Upper lobe of left lung (tissue), 6 donors: ENCODE measurements at regions not wholly inside any gene's neighbourhood (a gene's known extent, or its start where the extent isn't known, plus 50 kb on each side); places are given as distances from the start of the nearest gene placed in this dataset.

ENCODE experiments used
- ATAC-seq, 2 donors: fragments of 200-7000 bp; cut with Tn5 transposase; one replicate each; pipeline ENCODE4 v1.9.1; 2022; ENCODE audit warnings: mild to moderate bottlenecking in 2 of 2, moderate library complexity in 2 of 2; ENCODE audit not compliant: low FRiP score in 2 of 2
- DNase-seq, 2 donors: peaks; one replicate each; pipeline ENCODE4 v3.0.0-alpha.2; 2019 to 2020
- H3K27ac ChIP-seq, 4 donors: fragments of 200-600 bp; sonication (generic); one replicate each; pipeline ENCODE4 v1.5.1; 2016 to 2019
- H3K27me3 ChIP-seq, 4 donors: fragments of 200-600 bp; sonication (generic); one replicate each; pipeline ENCODE4 v1.5.1; 2017 to 2019
- H3K36me3 ChIP-seq, 4 donors: fragments of 200-600 bp; sonication (generic); one replicate each; pipeline ENCODE4 v1.5.1; 2016 to 2019
- H3K4me1 ChIP-seq, 4 donors: fragments of 200-600 bp; sonication (generic); one replicate each; pipeline ENCODE4 v1.5.1; 2018 to 2019
- H3K4me3 ChIP-seq, 4 donors: fragments of 200-600 bp; sonication (generic); one replicate each; pipeline ENCODE4 v1.5.1; 2017 to 2019; ENCODE audit warnings: mild to moderate bottlenecking in 2 of 4, moderate library complexity in 1 of 4
- H3K9me3 ChIP-seq, 4 donors: fragments of 200-600 bp; sonication (generic); one replicate each; pipeline ENCODE4 v1.5.1; 2018 to 2019
- EP300 ChIP-seq, 4 donors: sonication (generic); formaldehyde crosslinking; IDR thresholded peaks; one replicate each; pipeline ENCODE4 v1.5.1; 2017; ENCODE audit warnings: antibody characterized with exemption in 4 of 4, control low read depth in 2 of 4
- POLR2A ChIP-seq, 4 donors: fragments of 450-650 bp; IDR thresholded peaks; one replicate each; pipeline ENCODE4 v1.5.1; 2016 to 2017; ENCODE audit warnings: antibody characterized with exemption in 4 of 4, mild to moderate bottlenecking in 2 of 4
- POLR2AphosphoS5 ChIP-seq, 2 donors: sonication (generic); formaldehyde crosslinking; IDR thresholded peaks; one replicate each; pipeline ENCODE4 v1.5.1; 2017; ENCODE audit warnings: antibody characterized with exemption in 2 of 2
- WGBS, 2 donors: methylation state at CpG; one replicate each; pipeline ENCODE4 v1.1.5; 2017 to 2018; 5-methylcytosine and 5-hydroxymethylcytosine counted together
- TF ChIP-seq, protein P1 (sequence below), 6 experiments: fragments of 450-650 bp in 4 of 6; fragments of 200-600 bp in 2 of 6; sonication (generic) in 2 of 6; IDR thresholded peaks; one replicate each; pipeline ENCODE4 v1.5.1; 2016 to 2019; ENCODE audit warnings: antibody characterized with exemption in 6 of 6
- donor health status: DM: no; HTN: no; CAD: no; lungs with moderate emphysema.
- donor health status: DM: no; HTN: yes; CAD: no; lungs with severe emphysema.

- Histone ChIP-seq H3K36me3 (no peaks in the 10 kb centered on the region), H3K27ac (no peak overlapping the region), H3K4me1 (no peaks in the 10 kb centered on the region), H3K27me3 (no peaks in the 10 kb centered on the region), H3K9me3 (no peaks in the 10 kb centered on the region), H3K4me3 (no peak overlapping the region)
- ATAC-seq, result no peak
- no peak for DNase-seq
- 21 to 31% methylated on average over 1 of the region's 1 CpG for WGBS, 2 donors
- TF ChIP-seq, protein P1, sequence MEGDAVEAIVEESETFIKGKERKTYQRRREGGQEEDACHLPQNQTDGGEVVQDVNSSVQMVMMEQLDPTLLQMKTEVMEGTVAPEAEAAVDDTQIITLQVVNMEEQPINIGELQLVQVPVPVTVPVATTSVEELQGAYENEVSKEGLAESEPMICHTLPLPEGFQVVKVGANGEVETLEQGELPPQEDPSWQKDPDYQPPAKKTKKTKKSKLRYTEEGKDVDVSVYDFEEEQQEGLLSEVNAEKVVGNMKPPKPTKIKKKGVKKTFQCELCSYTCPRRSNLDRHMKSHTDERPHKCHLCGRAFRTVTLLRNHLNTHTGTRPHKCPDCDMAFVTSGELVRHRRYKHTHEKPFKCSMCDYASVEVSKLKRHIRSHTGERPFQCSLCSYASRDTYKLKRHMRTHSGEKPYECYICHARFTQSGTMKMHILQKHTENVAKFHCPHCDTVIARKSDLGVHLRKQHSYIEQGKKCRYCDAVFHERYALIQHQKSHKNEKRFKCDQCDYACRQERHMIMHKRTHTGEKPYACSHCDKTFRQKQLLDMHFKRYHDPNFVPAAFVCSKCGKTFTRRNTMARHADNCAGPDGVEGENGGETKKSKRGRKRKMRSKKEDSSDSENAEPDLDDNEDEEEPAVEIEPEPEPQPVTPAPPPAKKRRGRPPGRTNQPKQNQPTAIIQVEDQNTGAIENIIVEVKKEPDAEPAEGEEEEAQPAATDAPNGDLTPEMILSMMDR (IDR thresholded peaks at IDR 0.05), result no peak
- TF ChIP-seq POLR2A (IDR thresholded peaks at IDR 0.05), result no peak
- TF ChIP-seq POLR2AphosphoS5 (IDR thresholded peaks at IDR 0.05), result no peak
- no peak for TF ChIP-seq EP300 (IDR thresholded peaks at IDR 0.05)
Measured at GRCh38 chr2:6545336-6545735, 320.4 kb downstream of the CMPK2 start.

DNA sequence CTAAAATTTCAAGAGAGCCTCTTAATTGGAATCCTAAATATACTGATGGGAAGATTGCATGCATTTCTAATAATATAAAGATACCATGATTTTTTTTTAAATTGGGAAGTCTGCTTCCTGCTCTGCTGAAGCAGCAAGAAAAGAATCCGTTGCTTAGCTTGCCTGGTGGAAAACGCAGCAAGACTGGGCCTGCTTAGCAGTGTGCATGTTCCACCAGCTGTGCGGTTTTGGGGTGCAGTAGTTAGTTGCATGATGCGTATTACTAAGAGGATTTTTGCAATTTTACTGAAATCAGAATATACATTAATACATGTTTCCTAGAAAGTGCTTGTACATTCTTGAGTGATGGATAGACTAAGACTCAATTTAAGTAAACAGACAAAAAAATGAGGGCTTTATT, 319.9 kb downstream of the CMPK2 start:
- Histone ChIP-seq H3K36me3 (no peaks in the 10 kb centered on the region), H3K27ac (no peak overlapping the region), H3K4me3 (no peak overlapping the region), H3K9me3 (no peaks in the 10 kb centered on the region), H3K27me3 (no peaks in the 10 kb centered on the region), H3K4me1 (no peaks in the 10 kb centered on the region)
- WGBS, 2 donors, result 74 to 77% methylated on average over 4 of the region's 4 CpGs
- ATAC-seq (no peak), DNase-seq (no peak)
- TF ChIP-seq, protein P1 (IDR thresholded peaks at IDR 0.05), result no peak
- TF ChIP-seq EP300 (IDR thresholded peaks at IDR 0.05) (no peak), POLR2AphosphoS5 (IDR thresholded peaks at IDR 0.05) (no peak), POLR2A (IDR thresholded peaks at IDR 0.05) (no peak)

GRCh38 chr2:6554466-6554865, 311.2 kb downstream of the CMPK2 start:
- Histone ChIP-seq H3K4me3 (no peak overlapping the region), H3K27ac (no peak overlapping the region), H3K36me3 (no peaks in the 10 kb centered on the region), H3K9me3 (no peaks in the 10 kb centered on the region), H3K27me3 (no peaks in the 10 kb centered on the region), H3K4me1 (no peaks in the 10 kb centered on the region)
- WGBS, 2 donors, result 82 to 83% methylated on average over 7 of the region's 7 CpGs
- TF ChIP-seq POLR2A (IDR thresholded peaks at IDR 0.05) (no peak), EP300 (IDR thresholded peaks at IDR 0.05) (no peak), POLR2AphosphoS5 (IDR thresholded peaks at IDR 0.05) (no peak)
- TF ChIP-seq, protein P1 (IDR thresholded peaks at IDR 0.05), result no peak
- DNase-seq (no peak), ATAC-seq (no peak)

GRCh38 chr2:6556755-6557154, 309.0 kb downstream of the CMPK2 start:
- H3K27ac ChIP-seq, result peak overlapping the region in 2 of 4 donors; percentile 23 to 45
- no peak for ATAC-seq
- no peak overlapping the region for H3K4me3 ChIP-seq
- 43 to 54% methylated on average over 3 of the region's 3 CpGs for WGBS, 2 donors
- H3K4me1 ChIP-seq, result no peaks in the 10 kb centered on the region
- H3K27me3 ChIP-seq, result no peaks in the 10 kb centered on the region
- TF ChIP-seq EP300 (IDR thresholded peaks at IDR 0.05), result peak in 1 of 4 donors; percentile 23
- TF ChIP-seq, protein P1 (IDR thresholded peaks at IDR 0.05), result no peak
- no peaks in the 10 kb centered on the region for H3K9me3 ChIP-seq
- DNase-seq, result peak in 1 of 2 donors; percentile 50
- no peaks in the 10 kb centered on the region for H3K36me3 ChIP-seq

DNA sequence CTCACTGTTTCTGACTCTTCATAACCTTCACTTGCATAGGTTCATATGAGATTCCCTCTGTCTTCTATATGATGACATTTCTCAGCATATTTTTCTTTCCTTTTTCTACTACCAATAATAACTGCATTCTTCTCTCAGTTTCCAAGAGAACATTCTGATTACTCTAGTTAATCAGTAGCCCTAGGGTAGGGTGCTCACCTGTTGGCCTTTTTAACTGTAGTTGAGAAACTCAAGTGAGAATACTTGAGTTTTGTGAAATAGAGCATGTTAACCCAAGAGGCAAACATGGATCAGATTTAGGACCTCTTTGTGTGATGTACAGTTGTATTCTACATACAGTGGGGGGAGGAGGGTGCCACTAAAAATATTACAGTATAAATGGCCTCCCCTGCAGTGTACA, 308.0 kb downstream of the CMPK2 start:
- H3K9me3 ChIP-seq, result no peaks in the 10 kb centered on the region
- no peaks in the 10 kb centered on the region for H3K36me3 ChIP-seq
- no peaks in the 10 kb centered on the region for H3K27me3 ChIP-seq
- H3K27ac ChIP-seq, result peak overlapping the region in 2 of 4 donors; percentile 23 to 45
- no peak overlapping the region for H3K4me3 ChIP-seq
- TF ChIP-seq EP300 (IDR thresholded peaks at IDR 0.05) (peak in 1 of 4 donors; percentile 60), POLR2A (IDR thresholded peaks at IDR 0.05) (no peak)
- peak; percentile 16 to 63 for ATAC-seq
- no peak for DNase-seq
- no peaks in the 10 kb centered on the region for H3K4me1 ChIP-seq
